ENCODE measurements at regions not wholly inside any gene's neighbourhood (a gene's known extent, or its start where the extent isn't known, plus 50 kb on each side); places are given as distances from the start of the nearest gene placed in this dataset.

- FAIRE-seq (no peak), ATAC-seq (no peak), DNase-seq (ENCODE audit: extremely low read depth in 1 of 4, low spot score in 3 of 4) (no peak)
- H3K27ac ChIP-seq (ENCODE audit: extremely low read depth, low read depth, low read length): no peak overlapping the region
- H3K4me1 ChIP-seq (replicated peaks in 1 of 2; ENCODE audit: control insufficient read depth in 2 of 2, insufficient read depth in 2 of 2, low read length in 2 of 2): no peaks in the 10 kb centered on the region
- H4K20me1 ChIP-seq (replicated peaks; ENCODE audit: control insufficient read depth, insufficient read depth, low read length): no peaks in the 10 kb centered on the region
- H3K27me3 ChIP-seq (ENCODE audit: control insufficient read depth in 2 of 2, insufficient read depth in 2 of 2, low read length in 2 of 2): no peaks in the 10 kb centered on the region
- CTCF ChIA-PET (ENCODE audit: low intra/inter-chr PET ratio): no interaction called here
- POLR2A ChIA-PET: no interaction called here
- no peaks in the 10 kb centered on the region for H3K36me3 ChIP-seq (ENCODE audit: control insufficient read depth, insufficient read depth, low read length)
- H3K4me2 ChIP-seq (ENCODE audit: insufficient read depth, low read length): no peak overlapping the region
- H2AFZ ChIP-seq (ENCODE audit: low read depth, low read length): no peak overlapping the region
- H3K79me2 ChIP-seq (ENCODE audit: control insufficient read depth, insufficient read depth, low read length): no peaks in the 10 kb centered on the region
- no TSS peak for BruUV-seq (replicated peaks)
- in situ Hi-C loops (cut with MboI): no loop called here
- TF ChIP-seq BCL6 (CRISPR knock-in tag; IDR thresholded peaks at IDR 0.05) (no peak), NONO (IDR thresholded peaks at IDR 0.05; ENCODE audit: low read depth in 2 of 2, low read length in 1 of 2) (no peak), MCM3 (IDR thresholded peaks at IDR 0.05) (no peak), ZNF766 (CRISPR knock-in tag; conservative IDR thresholded peaks at IDR 0.05) (no peak), LARP7 (IDR thresholded peaks at IDR 0.05) (no peak), CREM (IDR thresholded peaks at IDR 0.05; ENCODE audit: low read depth) (no peak)
- H3K9me3 ChIP-seq (replicated peaks; ENCODE audit: control insufficient read depth, insufficient read depth, low read depth, low read length): no peaks in the 10 kb centered on the region; the same call in 1 of the 2 replicates
- H3K9me1 ChIP-seq (ENCODE audit: control insufficient read depth, insufficient read depth, low read length): no peaks in the 10 kb centered on the region
- H3K4me3 ChIP-seq: no peak overlapping the region
- intact Hi-C loops (cut with micrococcal nuclease): no loop called here
- no peak overlapping the region for H3K9ac ChIP-seq (ENCODE audit: insufficient read depth in 1 of 2, low read depth in 2 of 2, low read length in 2 of 2)
Measured at GRCh38 chr3:22401499-22401898, 650.5 kb upstream of the ZNF385D start.

GRCh38 chr3:22414239-22414638 lies 663.2 kb upstream of the ZNF385D start:
- no peak overlapping the region for H2AFZ ChIP-seq (ENCODE audit: low read depth, low read length)
- POLR2A ChIA-PET: no interaction called here
- ATAC-seq (no peak), FAIRE-seq (no peak), DNase-seq (ENCODE audit: extremely low read depth in 1 of 4, low spot score in 3 of 4) (no peak)
- no peaks in the 10 kb centered on the region for H4K20me1 ChIP-seq (replicated peaks; ENCODE audit: control insufficient read depth, insufficient read depth, low read length)
- WGBS (ENCODE audit: insufficient coverage, low coverage, missing lambda C conversion rate): 0% methylated on average over 3 of the region's 3 CpGs
- no peaks in the 10 kb centered on the region for H3K36me3 ChIP-seq (ENCODE audit: control insufficient read depth, insufficient read depth, low read length)
- TF ChIP-seq SNIP1 (IDR thresholded peaks at IDR 0.05; ENCODE audit: low read depth): no peak
- TF ChIP-seq TEAD4 (IDR thresholded peaks at IDR 0.05; ENCODE audit: low read length): no peak
- no peak for TF ChIP-seq TEAD4 (CRISPR knock-in tag; IDR thresholded peaks at IDR 0.05; ENCODE audit: borderline replicate concordance)
- TF ChIP-seq BCL6 (CRISPR knock-in tag; IDR thresholded peaks at IDR 0.05): no peak
- no peak for TF ChIP-seq ATF4 (CRISPR knock-in tag; IDR thresholded peaks at IDR 0.05)
- TF ChIP-seq JUND (IDR thresholded peaks at IDR 0.05; ENCODE audit: borderline replicate concordance, low read depth, low read length): no peak
- TF ChIP-seq JUND (tag; IDR thresholded peaks at IDR 0.05; ENCODE audit: borderline replicate concordance, low read depth, low read length): no peak
- no peak for TF ChIP-seq HNRNPH1 (optimal IDR thresholded peaks at IDR 0.05; ENCODE audit: low read depth, low read length)
- no peak for TF ChIP-seq TBL1XR1 (IDR thresholded peaks at IDR 0.05; ENCODE audit: low read length in 2 of 2)
- TF ChIP-seq ZNF263 (CRISPR knock-in tag; IDR thresholded peaks at IDR 0.05; ENCODE audit: borderline replicate concordance): no peak
- TF ChIP-seq SAFB (IDR thresholded peaks at IDR 0.05; ENCODE audit: borderline replicate concordance, low read depth, low read length): no peak
- TF ChIP-seq ZSCAN32 (CRISPR knock-in tag; IDR thresholded peaks at IDR 0.05): no peak
- no peak for TF ChIP-seq PML (IDR thresholded peaks at IDR 0.05; ENCODE audit: low read length)
- TF ChIP-seq MAFF (IDR thresholded peaks at IDR 0.05; ENCODE audit: low read length): no peak
- H3K27ac ChIP-seq (ENCODE audit: extremely low read depth, low read depth, low read length): no peak overlapping the region
- 0 out of 2 replicates have a peak, but pooled peaks cover 1% of the 10 kb centered on the region for H3K9me3 ChIP-seq (replicated peaks; ENCODE audit: control insufficient read depth, insufficient read depth, low read depth, low read length)
- CTCF ChIA-PET (ENCODE audit: low intra/inter-chr PET ratio): no interaction called here
- in situ Hi-C loops (cut with MboI) (no loop called here), intact Hi-C loops (cut with micrococcal nuclease) (no loop called here)
- no peak overlapping the region for H3K4me3 ChIP-seq
- H3K4me2 ChIP-seq (ENCODE audit: insufficient read depth, low read length): no peak overlapping the region
- H3K79me2 ChIP-seq (ENCODE audit: control insufficient read depth, insufficient read depth, low read length): no peaks in the 10 kb centered on the region
- no peaks in the 10 kb centered on the region for H3K4me1 ChIP-seq (replicated peaks in 1 of 2; ENCODE audit: control insufficient read depth in 2 of 2, insufficient read depth in 2 of 2, low read length in 2 of 2)
- no peaks in the 10 kb centered on the region for H3K27me3 ChIP-seq (ENCODE audit: control insufficient read depth in 2 of 2, insufficient read depth in 2 of 2, low read length in 2 of 2)
- no peaks in the 10 kb centered on the region for H3K9me1 ChIP-seq (ENCODE audit: control insufficient read depth, insufficient read depth, low read length)
- no TSS peak for BruUV-seq (replicated peaks)
- no peak overlapping the region for H3K9ac ChIP-seq (ENCODE audit: insufficient read depth in 1 of 2, low read depth in 2 of 2, low read length in 2 of 2)
